ENCODE measurements at regions not wholly inside any gene's neighbourhood (a gene's known extent, or its start where the extent isn't known, plus 50 kb on each side); places are given as distances from the start of the nearest gene placed in this dataset.
"Not testable (repeated sequence)": the region's sequence is repeated elsewhere in the genome, so short reads cannot be mapped to it uniquely, and the experiment has no call there.

DNA sequence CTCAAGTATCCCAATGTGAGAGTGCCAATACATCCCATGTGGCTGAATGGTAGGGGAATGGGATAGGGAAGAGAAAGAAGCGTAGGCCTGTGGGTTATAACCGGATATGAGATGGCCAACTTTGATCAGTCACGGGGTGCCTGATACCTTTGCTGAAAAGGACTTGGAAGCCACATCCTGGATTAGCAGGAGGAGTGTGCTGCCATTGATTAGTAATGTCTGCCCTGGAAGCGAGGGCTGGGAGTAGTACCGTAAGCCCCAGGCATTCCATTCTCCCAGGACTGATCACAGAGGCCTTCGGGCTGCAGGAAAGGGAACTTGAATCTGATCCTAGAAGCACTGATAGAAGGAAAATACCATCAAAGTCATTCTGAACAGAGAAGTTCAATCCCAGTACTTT is 218.5 kb downstream of the TFCP2L1 start:
- DNase-seq, result no peak

DNA sequence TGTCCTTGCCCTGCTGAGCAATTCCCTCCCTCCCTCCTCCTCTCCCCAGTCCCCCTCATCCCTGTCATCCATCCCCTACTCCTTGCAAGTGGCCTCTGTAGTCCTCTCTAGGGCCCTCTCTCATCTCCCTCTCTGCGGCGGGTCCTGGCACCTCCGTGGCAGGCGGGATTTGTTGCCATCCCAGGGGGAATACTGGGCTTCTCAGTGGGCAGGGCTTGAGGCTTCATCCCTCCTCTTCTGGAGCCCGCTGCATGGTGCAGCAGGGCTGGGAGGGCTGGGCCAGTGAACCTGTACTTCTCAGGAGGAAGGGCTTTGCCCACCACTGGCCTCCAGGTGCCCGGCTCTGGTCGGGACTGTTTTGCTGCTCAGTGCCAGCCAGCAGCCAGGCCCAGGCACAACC is 216.2 kb downstream of the TFCP2L1 start:
- DNase-seq, result no peak

DNA sequence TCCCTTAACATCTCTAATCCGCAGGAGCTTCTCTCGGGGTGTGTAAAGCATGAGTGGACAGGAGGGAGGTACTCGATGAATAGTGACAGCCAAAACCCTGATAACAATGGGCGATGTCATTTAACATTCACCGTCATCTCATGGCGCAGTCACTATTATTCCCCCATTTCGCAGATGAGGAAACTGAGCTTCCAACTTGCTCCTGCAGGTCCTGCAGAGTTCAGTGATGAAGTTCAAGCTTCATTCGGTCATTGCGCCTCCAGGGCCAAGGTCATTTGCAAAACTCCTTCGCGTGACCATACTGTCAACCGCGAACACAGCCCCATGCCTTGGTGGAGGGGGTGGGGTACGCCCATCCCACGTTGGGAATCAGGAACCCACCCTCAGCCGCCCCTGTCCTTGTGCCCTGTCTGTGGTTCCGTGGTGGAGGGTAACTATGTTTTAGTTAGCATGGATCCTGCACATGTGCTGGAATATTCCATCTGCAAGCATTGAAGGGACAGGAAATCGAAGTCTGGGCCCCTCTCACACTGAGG is 215.5 kb downstream of the TFCP2L1 start:
- DNase-seq, result no peak

DNA sequence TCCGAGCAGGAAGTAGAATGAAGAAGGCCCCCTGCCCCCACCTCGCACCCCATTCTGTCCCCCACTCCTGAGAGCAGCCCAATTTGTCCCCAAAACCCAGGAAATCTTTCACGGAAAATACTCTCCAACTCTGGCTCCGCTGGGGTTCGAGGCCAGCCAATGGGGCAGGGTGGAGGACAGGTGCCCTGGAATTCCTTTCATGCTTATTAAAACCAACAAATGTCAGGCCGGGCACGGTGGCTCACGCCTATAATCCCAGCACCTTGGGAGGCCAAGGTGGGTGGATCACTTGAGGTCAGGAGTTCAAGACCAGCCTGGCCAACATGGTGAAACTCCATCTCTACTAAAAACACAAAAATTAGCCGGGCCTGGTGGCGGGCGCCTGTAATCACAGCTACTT is 214.9 kb downstream of the TFCP2L1 start:
- DNase-seq, result not testable (repeated sequence)

DNA sequence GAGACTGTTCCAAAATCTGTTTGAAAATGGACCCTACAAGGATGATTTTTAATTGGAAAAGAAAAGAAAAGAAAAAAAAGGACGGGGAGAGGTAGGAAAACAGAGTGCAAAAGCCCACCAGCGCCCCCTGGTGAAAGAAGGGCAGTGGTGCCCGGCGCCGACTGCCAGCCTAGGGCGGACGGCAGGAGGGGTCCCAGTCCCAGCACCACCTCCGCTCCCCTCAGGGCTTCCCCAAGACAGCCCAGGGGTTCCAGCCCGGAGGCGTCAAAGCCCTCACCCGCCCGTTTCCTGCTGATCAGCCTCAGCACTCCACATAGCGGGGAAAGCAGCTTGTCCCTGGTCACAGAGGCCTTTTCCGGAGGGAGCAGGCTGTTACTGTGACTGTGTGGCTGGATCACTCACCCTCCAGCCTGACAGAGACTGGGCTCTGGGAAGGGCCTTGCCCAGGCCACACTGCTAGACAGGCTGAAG is 213.9 kb downstream of the TFCP2L1 start:
- DNase-seq, result peak in 1 of 4 experiments; percentile 4

DNA sequence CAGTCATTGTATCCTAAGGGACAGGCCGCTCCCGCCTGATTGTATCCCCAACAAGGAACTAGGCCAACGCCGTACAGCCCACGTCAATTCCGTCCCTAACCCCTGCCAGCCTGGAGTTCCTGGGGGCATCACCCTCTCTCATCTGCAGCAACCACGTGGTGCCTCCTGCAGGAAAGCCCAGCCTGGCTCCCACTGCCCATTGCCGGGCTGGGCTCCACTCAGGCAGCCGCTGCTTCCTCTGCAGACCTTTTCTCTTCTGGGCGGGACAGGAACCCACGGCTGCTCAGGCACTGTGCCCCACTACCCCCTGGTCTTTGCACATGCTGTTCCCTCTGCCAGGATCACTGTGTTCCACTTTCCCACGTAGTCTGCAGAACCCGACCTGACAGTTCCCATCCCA is 212.2 kb downstream of the TFCP2L1 start:
- no peak for DNase-seq

DNA sequence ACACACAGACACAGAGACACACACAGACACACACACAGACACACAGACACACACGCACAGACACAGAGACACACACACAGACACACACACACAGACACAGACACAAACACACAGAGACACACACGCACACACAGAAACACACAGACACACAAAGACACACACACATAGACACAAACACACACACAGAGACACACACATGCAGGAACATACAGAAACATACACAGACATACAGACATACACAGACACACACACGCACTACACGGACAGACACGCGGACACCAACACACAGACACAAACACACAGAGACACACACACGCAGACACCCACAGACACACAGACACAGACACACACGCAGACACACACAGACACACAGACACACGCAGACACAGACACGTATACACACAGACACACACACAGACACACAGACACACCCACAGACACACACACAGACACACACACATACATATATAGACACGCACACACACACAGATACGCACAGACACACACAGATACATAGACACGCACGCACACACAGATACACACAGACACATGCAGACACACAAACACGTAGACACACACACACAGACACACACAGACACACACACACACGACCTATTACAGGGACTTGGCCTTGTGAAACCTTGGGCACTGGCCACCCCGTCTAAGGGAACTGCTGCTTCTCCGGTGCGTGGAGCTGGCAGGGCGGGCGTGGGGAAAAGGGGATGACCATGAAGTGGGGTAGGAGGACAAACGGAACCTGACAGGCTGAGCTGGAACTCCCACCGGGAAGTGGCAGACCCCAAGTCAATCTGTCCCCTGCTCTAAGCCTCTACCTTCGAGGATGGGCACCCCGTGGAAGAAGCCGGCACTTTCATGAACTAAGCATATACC is 211.4 kb downstream of the TFCP2L1 start:
- no peak for DNase-seq

DNA sequence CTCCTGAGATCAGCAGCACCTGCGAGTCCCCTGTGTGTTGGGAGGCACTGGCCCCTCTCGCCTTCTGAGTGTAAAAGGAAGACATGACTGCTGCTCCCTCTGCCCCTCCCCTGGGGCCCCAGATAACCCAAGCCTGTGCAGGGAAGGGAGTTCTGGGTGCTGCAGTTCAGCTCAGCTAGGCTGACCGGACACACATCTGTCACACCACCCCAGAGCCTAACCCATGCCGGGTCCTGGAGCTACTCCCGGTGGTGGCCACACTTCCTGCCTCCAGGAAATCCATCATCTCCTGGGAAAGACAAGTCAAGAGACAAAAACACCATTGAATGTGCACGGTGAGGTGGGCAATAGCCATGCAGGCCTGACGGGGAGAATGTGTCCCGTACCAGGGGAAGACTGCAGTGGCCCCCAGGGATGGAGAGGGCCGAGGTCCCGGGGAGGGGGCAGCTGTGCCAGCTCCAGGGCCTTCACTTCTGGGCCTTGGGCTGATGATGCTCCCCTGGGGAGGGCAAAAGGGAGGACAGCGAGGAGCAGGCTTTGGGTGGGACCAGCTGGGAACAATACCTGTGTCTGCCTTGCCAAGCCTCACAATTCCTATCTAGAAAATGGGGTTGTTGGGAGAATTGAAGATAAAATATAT is 210.6 kb downstream of the TFCP2L1 start:
- no peak for DNase-seq

DNA sequence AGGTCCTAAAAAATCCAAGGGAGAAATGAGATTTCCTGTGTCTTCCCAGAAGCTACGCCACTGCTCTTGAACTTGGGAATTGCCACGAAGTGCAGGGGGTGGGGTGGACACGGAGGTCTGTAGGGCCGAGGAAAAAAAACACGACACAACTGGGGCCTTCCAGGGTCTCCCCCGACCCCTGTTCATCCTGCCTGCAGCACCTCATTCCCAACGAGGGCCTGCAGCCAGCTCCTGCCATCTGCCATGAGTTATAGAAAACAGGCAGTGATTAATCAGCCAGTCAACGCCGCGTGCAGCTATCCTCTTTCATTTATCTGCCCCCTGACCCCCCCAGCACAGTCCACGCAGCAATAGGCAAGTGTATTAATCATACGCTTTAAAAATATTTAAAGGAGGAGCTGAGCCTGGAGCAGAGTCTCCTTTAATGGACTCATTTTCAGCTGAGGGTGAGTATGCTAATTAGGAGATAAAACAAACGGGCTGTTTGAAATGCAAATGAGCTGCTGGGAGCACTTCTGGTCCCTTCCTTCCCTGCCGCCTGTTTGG is 209.9 kb downstream of the TFCP2L1 start:
- DNase-seq, result no peak

DNA sequence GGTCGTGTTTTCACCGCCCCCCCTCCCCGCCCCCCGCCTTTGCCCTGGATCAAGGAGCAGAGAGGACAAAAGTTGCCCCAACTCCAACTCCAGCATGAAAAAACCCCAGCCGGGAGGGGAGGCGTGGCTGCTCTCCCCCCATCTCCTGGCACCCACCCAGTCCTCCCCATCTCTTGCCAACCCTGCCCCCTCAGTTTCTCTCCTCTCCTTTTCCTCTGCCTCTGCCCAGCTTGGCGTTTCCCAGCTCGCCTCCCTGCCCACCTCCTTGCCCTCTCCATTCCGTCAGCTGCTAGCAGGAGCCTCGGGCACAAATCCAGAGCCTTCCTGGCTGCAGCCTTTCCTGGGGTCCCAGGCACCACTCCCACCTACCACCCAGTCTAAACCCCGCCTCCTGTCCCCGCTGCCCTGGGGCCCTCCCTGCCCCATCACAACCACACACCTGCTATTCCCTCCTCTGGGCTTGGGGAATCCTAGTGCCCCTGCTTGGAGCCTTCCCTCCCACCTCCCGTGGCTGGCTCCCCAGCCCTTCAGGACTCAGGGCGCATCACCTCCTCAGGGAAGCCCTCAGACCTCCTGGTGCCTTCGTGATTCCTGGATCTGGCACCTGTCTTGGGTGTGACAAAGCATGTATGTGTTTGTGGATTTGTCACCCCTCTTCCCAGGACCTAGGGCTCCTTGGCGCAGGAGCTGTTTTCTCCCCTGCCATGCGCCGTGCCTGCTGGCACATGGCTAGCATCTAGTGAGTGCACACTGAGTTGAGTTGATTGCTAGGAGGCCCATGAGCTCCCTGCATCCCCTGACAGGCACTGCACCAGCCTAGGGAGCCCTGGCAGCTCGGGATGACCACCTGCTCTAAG is 209.1 kb downstream of the TFCP2L1 start:
- no peak for DNase-seq

DNA sequence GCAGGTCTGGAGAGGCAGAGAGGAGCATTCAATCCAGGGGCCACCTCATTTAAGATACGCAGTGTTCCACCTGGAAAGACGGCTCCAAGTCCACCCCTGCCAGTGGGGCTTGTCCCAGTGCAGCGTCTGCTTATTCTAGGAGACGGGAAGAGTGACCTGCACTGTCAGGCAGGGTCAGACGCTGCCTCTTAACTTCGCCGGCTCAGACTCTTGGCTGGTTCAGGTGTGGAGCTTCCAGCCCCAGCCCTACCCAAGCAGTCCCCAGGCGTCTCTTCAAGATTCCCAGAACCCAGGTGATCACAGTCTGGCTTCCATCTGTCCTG is 208.5 kb downstream of the TFCP2L1 start:
- no peak for DNase-seq

DNA sequence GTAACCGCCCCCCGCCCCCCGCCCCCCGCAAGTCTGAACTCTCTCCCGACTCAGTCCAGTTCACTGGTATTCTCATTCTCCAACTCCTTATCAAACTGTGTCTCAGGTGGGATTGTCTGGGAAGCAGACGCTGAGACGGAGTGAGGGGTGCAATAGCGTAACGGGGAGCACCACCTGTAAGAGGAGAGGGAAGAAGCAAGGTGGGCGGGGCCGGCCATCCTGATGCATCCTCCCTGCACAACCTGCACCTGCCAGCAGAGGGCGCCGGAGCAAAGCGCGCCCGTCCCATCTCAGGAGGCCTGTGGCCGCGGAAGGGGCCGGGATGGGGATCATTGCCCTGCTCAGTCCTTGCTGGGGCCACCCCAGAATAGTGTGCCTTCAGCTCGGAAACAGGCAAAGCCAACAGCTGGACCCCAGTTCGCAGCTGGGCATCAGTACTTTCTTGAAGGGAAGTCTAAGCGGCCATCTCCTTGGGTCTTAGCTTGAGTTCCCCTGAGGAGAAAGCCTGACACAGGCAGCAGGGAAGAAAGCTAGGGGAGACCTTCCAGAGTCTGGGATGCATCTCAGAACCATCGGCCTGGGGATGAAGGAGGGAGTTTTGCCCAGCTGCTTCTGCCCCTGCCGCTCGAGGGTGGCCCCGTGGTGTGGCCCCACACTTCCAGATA is 208.0 kb downstream of the TFCP2L1 start:
- DNase-seq, result peak; percentile 17 to 35 (median 28)

DNA sequence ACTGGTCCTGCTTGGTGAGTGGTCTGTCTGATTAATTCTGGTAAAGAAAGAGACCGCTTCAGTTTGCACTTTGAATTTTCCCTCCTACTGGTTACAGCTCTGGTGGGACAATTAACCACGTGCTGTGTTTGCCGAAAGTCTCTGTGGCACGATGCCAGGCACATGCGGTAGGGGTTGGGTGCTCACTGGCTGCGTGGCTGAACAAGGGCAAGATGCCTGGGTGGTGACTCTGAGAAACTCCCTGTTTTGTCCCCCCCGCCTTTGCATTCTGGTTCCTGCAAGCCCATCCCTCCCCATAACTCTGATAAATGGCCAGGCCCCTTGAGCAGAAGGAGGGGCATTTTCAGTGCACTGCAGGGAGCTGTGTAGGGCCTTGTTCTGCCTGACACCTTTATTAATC is 206.1 kb downstream of the TFCP2L1 start:
- no peak for DNase-seq

DNA sequence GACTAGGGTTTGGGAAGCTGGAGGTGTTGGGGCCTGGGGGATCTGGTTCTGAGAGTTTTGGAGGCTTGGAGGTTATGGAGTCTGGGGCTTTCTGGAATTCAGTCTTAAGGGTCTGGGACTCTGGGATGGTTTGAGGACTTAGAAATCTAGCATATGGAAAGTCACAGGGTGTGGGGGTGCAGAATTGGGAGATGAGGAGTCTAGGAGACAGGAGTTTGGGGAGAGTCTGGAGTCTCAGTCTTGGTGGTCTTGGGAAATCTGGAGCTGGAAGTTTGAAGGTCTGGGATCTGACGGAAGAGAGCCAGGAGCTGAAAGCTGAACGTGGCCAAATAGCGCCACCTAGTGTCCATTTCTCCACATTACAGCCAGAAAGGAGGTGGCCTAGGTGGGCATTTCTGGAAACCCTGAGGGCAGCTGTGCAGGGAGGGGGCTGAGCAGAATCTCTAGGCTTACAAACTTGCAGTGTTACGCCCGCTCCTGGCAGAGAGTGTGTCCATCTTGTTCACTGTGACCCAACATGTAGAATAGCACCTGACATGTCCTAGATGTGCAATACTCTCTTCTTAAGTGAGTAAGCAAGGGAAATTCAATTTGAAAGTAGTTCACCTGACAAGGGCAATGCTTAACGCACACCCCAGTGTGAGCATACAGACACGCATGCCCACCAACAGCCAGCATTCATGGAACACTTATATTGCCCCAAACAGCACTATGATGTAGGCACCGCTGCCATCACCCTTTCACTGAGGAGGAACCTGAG is 204.8 kb downstream of the TFCP2L1 start:
- DNase-seq, result peak in 1 of 4 experiments; percentile 5

DNA sequence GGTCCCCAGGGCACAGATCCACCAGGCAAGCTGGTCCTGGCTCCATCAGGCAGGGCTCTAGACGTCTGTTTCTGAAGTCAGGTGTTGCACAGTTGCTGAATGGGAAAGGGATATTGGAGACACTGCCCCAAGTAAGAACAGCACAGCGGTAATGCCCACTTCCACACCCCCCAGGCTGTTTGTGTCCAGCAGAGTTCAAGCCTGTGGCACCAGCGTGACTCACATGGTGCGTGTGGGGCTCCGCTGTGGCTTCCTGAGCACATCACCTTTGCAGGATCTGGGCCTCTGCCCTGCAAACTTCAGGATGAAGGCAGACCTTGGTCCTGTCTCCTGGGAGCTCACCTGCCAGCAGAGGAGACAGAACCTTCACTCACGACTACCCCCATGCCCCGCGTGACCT is 203.3 kb downstream of the TFCP2L1 start:
- no peak for DNase-seq

DNA sequence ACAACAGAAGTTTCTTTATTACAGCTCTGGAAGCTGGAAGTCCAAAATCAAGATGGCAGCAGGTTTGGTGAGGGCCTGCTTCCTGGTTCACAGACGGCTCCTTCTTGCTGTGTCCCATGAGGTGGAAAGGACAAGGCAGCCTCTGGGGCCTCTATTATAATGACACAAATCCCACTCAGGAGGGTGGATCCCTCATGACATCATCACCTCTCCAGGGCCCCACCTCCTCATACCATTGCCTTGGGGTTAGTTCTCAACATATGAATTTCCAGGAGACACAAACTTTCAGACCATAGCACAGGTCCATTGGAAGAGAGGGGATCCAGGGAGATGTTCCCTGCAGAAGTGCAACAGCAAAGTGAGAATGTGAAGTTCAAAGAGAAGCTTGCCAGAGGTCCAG is 202.8 kb downstream of the TFCP2L1 start:
- DNase-seq, result no peak

DNA sequence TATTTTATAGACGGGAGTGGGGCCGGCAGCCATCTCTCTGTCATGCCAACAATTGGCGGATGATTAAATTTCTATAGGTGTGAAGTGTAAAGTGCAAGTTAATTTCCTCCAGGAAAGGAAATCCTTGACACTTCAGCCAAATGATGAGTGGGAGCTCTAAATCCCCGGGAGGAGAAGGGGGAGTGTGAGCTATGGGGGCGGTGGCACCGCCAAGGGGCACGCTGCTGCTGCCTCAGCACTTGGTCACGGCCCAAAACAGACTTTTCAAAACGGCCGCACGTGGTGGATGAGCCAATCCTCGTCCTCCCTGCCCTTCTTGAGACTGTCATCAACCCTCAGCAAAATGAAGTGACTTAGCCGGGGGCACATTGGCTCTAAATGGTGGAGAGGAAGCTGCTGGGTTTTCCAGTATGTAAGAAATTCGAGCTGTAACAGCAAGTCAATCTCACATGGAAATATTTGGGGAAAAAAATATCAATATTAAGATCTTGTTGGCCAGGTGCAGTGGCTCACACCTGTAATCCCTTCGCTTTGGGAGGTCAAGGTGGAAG is 200.8 kb downstream of the TFCP2L1 start:
- no peak for DNase-seq

DNA sequence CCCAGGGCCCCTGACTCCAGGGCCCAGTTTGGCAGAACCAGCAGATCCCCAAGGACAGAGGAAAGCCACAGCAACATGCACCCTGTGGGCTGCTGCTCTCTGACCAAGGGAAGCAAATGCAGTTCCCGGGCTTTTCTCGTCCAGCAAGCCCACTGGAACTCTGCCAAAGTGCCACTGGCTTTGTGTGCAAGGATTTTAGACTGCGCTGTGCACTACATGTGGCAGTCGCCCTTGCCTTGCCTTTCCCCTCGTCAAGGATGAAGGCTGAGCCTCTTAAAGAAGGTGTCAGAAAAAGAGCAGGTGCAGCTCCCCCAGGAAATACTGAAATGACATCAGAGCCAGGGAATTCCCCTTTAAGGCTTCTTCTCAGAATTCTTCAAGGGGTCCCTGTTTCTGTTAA is 199.2 kb downstream of the TFCP2L1 start:
- DNase-seq, result no peak

DNA sequence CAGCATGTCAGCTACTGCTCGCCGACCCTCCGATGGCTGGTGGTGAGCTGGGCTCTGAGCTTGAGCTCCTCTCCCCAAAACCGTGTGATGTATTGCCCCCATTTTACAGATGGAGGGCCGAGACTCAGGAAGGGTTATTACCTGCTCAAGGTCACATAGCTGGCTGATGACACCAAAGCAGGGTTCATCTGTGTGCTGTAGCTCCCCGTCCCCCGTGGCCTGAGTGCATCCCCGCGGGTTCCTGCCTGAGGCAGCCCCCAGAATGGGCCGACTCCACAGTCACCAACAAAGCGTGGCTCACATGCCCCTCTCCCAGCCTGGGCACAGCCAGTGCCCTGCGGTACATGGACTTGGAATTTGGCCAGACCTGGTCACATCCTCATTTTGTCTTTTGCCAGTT is 198.6 kb downstream of the TFCP2L1 start:
- no peak for DNase-seq

DNA sequence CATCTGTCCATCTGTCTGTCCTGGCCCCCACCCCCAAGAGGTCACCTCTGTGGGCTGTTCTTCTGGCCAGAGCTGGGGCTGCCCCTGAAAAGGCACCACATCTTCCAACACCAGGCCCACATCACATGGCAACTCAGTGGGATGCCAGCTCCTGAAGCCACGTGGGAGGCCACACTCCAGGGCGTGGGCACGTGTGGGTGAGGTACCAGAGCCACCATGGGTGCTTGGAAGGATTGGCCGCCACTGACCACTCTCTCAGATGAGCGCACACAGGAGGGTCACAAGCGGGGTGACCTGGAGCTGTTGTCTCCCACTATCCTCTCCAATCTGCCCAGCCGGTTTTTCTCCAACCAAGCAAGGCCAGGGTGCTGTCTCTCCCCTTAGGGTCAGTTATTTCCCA is 197.9 kb downstream of the TFCP2L1 start:
- no peak for DNase-seq
